HG03108 (cell line): ENCODE measurements at regions not wholly inside any gene's neighbourhood (a gene's known extent, or its start where the extent isn't known, plus 50 kb on each side); places are given as distances from the start of the nearest gene placed in this dataset.

Experiments used
- ATAC-seq: cut with Tn5 transposase; IDR thresholded peaks from one replicate; pipeline ENCODE4 v1.9.1; 2021; ENCODE audit warnings: moderate library complexity; ENCODE audit not compliant: unreplicated experiment

DNA sequence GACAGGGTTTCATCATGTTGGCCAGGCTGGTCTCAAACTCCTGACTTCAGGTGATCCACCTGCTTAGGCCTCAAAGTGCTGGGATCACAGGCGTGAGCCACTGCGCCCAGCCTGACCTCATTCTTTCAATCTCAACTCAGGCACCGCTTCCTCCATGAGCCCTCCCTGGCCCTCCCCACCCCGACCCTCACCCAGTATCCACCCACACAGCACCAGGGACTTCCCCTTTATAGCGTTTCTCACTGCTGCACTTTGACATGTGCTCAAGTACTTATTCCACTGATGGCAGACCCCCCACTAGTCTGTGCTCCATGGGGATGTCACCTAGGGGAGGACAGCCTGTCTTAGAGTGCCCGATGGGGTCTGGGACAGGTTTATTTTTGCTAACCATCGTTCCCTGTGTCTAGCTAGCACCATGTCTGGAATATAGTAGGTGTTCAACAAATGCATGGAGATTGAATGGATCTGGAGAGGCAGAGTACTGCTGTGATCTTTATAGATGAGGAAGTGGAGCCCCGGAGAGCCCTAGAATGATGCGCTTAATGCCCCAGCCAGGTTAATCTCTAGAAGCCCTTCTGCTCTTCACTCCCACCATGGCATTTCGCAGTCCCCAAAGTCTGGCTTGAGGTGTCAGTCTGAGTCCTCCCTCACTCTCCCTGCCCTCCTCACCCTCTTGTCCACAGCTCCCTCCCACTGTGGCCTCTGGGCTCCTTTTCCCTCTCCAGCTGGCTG, 258.8 kb downstream of the RPS24 start:
- ATAC-seq = no peak

GRCh38 chr10:78292982-78293865, 259.6 kb downstream of the RPS24 start:
- ATAC-seq = no peak

DNA sequence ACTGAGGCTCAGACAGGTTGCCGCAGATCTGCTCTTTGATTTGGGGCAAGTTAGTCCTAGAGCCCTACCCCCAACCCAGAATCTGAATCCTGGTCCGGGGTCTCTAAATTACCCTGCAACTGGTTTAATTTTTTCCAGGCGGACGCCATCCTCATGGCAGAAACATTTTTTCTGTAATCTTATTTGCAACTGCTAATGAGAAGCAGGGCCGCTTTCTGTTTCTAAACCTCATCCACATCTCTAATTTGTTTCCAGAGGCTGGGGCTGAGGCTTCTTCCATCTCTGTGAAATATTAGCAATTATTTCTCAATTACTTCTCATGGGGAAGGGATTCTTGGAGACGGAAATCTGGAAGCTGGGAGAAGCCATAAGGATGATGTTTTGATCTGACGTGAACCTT, 261.6 kb downstream of the RPS24 start:
- no peak for ATAC-seq

GRCh38 chr10:78296785-78297184, 263.1 kb downstream of the RPS24 start:
- no peak for ATAC-seq

DNA sequence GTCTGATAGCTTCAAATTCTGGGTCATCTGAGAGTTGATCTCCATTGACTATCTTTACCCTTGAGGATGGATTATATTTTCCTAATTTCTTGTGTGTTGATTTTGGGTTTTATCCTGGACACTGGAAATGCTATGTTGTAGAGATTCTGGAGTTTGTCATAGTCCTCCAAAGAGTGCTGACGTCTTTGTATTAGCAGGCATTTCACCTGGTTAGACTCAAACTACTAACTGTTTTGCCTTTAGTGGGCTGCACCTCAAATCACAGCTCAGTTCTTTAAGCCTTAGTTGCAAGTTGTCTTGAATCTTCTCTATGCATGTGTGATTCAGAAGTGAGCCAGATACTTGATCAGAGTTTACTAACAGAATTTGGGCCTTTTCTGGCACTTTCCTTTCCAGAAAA, 264.3 kb downstream of the RPS24 start:
- no peak for ATAC-seq

- no peak for ATAC-seq
Observed at GRCh38 chr10:78298835-78299234, 265.2 kb downstream of the RPS24 start.

- no peak for ATAC-seq
Observed at GRCh38 chr10:78299851-78300468, 266.3 kb downstream of the RPS24 start.

- no peak for ATAC-seq
Observed at GRCh38 chr10:78300526-78300925, 266.9 kb downstream of the RPS24 start.

DNA sequence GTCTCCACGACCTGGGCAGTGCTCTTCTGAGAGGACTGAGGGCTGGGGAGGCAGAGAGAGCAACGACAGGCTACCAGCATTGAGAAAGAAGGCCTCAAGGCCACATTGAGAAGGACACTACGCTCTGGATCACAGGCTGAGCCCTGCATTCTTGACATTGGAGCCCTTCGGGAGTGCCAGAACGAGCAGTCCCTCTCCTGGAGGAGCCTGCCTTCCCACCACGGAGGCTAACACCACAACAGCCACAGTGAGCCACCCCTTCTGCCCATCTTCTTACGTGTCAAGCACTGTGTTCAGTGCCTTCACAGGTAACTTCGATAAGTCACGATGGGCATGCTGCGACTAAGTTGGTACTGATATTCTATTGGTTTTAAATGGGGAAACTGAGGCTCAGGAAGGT, 267.8 kb downstream of the RPS24 start:
- ATAC-seq = no peak

GRCh38 chr10:78301891-78302738, 268.5 kb downstream of the RPS24 start:
- ATAC-seq = no peak

- ATAC-seq = no peak
Observed at GRCh38 chr10:78302739-78302988, 269.0 kb downstream of the RPS24 start.

GRCh38 chr10:78302989-78303854, 269.6 kb downstream of the RPS24 start:
- ATAC-seq = peak; percentile 87

DNA sequence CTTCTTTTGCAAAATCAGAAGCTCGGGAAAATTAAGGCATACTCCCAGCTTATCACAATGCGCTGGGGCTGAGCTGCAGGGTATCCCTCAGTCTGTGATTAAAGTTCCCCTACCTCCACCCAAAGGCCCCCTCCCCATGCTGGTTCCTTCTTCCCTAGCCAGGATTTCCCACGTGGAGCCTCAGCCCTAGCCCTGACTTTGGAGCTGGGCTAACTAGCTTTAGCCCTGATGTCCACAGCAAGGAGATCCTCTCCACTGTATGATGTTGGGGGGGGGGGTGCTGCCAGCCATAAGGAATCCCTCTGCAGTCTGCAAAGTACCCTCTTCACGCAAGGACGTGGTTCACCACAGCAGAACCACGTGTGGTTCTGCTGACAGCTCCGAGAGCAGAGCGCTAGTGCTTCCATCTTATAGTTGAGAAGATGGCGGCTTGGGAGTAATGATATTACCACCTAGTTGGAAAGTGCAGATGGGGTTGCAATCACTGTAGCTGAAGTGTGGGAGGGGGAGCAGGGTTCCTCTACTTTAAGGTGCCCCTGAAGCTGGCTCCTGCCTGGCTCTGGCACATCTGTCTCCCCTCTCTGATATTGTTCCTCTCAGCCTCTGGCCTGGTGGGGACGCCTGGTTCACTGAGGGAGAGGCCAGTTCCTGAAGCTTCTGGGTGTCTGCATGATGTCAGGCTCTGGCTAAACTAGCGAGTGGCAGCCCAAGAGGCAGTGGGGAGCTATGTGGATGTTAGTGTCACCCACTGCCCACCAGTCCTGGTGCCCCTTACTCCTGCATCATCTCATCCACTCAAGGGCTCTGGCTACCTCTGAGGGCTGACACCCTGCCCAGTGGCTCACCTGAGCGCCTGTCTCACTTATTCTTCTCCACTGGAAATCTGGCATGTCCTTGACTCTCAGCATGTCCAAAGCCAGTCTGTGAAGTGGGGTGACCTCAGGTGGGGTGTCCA, 270.7 kb downstream of the RPS24 start:
- no peak for ATAC-seq

- ATAC-seq = no peak
Observed at GRCh38 chr10:78305311-78305710, 271.6 kb downstream of the RPS24 start.

- no peak for ATAC-seq
Observed at GRCh38 chr10:78306358-78306757, 272.7 kb downstream of the RPS24 start.

DNA sequence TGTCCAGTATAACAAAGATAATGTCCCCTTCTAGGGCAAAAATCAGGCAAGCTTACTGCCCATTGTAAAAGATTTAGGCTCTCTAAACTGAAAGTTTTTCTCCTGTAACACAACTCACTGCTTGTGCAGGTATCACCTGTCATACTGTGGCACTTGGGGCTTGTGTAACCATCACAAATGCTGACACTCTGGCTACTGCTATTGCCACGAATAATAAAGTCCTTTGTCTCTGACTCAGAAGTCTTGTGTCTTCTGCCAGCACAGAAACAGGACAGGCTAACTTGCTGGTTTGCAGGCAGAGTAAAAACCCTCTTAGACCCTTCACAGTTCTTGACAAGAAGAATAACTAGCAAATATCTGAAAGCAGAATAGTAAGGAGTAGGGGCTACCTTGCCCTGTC, 273.9 kb downstream of the RPS24 start:
- ATAC-seq = no peak

- no peak for ATAC-seq
Observed at GRCh38 chr10:78309536-78310237, 276.0 kb downstream of the RPS24 start.

GRCh38 chr10:78310481-78311080, 276.9 kb downstream of the RPS24 start:
- no peak for ATAC-seq
